ENCODE measurements at regions not wholly inside any gene's neighbourhood (a gene's known extent, or its start where the extent isn't known, plus 50 kb on each side); places are given as distances from the start of the nearest gene placed in this dataset.

DNA sequence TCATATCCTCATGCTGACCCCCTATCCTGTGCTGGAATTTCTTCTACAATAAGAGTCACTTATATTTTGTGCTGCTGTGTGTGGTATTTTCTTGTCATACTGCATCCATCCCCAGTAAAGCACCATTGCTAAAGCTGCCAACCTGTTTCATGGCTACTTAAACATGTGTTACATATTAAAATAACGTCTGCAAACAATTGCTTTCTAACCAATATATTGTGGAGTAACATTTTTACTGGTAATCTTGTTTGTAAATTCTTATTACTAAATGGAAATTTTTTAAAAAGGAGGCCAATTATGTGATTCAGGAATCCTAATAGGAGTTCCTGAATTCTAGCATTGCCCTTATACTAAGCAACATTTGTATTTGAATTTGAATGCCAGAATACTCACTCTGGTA lies 160.3 kb upstream of the VEGFC start:
- TF ChIP-seq GATA2 (IDR thresholded peaks at IDR 0.05; ENCODE audit: low read depth, low read length) (no peak), GATA3 (IDR thresholded peaks at IDR 0.05; ENCODE audit: low read depth, low read length) (no peak)
